Activated effector memory CD4-positive, alpha-beta T cell treated with anti-CD3 and anti-CD28 coated beads, Interleukin-2, amount 50 U/mL, for 16 hours (primary cell): ENCODE measurements at regions not wholly inside any gene's neighbourhood (a gene's known extent, or its start where the extent isn't known, plus 50 kb on each side); places are given as distances from the start of the nearest gene placed in this dataset.

Source experiments
- DNase-seq: peaks from one replicate; pipeline ENCODE4 v3.0.0-alpha.2; 2020

DNA sequence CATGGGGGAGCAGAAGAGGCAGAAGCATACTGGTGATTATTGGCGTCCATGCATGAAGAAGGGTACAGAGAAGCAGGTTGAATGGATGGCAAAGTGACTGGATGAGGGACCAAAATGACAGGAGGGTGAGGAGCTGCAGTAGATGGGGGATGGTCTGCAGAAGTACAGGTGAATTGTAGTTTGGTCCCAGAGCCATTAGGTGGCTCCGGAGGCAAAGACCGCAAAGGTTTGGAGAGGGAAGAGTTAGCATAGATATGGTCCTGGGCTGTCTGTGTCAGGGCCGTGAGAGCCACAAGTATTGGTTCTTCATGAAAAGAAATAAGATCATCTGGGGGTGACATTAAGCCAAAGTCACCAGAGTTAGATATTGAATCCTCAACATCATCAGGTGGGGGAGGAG, 59.0 kb upstream of the ZNF726 start:
- DNase-seq = no peak

DNA sequence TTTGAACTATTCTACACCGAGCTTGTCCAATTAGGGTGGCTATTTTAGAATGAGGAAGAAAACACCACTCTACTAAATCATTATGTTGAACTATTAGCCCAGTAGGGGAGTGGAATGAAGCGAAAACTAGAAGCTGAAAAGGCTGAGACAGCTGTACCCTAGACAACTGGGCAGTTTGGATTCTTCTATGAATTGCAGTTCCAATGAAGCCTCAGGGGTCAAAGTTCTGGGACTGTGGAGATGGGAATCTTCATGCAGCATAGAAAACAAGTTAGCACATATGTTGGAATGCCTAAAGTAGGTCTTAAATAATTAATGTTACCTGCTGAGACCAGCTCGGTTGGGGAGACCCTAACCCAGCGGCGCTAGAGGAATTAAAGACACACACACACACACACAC, 62.7 kb upstream of the ZNF726 start:
- no peak for DNase-seq

DNA sequence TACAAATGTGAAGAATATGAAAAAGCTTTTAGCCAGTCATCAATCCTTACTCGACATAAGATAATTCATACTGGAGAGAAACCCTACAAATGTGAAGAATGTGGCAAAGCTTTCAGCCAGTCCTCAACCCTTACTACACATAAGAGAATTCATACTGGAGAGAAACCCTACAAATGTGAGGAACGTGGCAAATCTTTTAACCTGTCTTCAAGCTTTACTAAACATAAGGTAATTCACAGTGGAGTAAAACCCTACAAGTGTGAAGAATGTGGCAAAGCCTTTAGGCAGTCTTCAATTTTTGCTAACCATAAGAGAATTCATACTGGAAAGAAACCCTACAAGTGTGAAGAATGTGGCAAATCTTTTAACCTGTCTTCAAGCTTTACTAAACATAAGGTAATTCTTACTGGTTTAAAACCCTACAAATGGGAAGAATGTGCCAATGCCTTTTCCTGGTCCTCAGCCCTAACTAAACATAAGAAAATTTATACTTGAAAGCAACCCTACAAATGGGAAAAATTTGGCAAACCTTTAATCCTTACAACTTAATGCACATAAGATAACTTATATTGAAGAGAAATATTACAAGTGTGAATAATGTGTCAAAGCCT, 74.1 kb upstream of the ZNF681 start:
- no peak for DNase-seq

DNA sequence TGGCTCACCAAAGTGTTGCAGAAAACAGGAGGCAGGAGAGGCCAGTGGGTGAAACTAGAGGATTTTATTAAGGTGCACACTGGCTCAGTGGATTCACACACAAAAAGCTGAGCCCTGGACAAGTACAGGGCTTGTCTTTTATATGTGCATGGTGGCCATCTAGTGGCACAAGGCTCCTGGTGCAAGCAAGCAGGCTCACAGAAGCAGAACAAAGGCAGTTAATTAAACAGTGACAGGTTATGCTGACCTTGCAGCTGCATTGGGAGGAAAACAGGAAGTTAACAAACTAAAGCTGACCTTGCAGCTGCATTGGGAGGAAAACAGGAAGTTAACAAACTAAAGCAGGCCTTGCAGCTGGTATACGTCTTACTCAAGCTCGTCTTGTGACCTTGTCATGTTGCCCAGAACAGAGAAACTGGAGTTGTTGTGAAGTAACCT, 65.3 kb upstream of the ZNF681 start:
- DNase-seq = no peak

DNA sequence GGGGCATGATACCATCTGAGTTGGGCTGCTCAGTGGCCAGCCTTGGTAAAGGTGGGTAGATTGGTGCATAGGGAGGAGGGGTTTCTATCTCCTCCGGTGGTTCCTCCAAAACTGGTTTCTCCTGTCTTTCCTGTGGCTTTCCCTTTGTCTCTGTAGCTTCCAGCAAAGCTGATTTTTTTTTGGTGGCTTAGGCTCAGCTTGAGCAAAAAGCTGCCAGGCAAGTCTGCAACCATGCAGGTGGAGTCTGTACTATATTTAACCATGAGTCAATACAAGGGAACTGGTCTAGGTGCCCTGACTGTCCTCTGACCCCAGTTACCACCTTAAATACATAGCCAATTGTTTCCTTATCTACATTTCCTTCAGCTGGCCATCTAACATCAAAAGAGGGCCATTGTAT, 64.0 kb upstream of the ZNF681 start:
- DNase-seq = no peak

DNA sequence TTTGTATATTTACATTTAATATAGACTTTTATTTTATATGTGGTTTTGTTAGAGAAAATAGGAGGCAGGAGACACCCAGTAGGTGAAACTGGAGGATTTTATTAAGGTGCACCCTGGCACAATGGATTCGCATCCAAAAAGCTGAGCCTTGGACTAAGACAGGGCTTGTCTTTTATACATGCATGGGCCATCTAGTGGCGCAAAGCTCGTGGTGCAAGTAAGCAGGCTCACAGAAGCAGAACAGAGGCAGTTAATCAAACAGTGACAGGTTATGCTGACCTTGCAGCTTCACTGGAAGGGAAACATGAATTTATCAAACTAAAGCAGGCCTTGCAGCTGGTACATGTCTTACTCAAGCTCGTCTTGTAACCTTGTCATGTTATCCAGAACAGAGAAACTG, 58.8 kb upstream of the ZNF681 start:
- peak; percentile 74 for DNase-seq

DNA sequence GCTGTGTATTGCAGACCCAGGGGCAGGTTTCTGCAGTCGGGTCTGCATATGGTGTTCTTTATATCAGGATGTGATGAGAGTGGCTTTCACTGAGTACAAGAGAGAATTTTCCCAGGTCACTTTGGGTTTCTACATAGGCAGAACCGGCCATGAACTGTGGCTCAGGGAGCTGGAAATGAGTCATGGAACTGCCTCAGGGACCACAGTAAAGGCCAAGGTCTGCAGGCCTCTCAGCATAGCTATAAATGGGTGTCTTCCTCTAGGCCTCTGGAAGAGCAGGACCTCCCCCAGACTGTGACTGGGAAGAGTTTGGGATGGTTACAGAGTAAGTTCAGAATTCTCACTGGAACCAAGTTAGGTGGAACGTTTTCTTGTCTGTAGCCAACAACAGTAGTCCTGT, 51.8 kb upstream of the ZNF681 start:
- no peak for DNase-seq
